H9 (cell line): ENCODE measurements at regions not wholly inside any gene's neighbourhood (a gene's known extent, or its start where the extent isn't known, plus 50 kb on each side); places are given as distances from the start of the nearest gene placed in this dataset.

Experiments
- DNase-seq: peaks from one replicate; pipeline ENCODE4 v3.0.0-alpha.2; 2017
- H2AFZ ChIP-seq: one replicate; pipeline ENCODE4 v1.6.1; 2013; ENCODE audit warnings: mild to moderate bottlenecking, low read length, control low read depth, moderate library complexity
- H2AK5ac ChIP-seq: 2 replicates; pipeline ENCODE4 v1.6.1; 2013; ENCODE audit warnings: low read length, control low read depth, mixed read lengths; ENCODE audit not compliant: insufficient read length
- H2BK120ac ChIP-seq: one replicate; pipeline ENCODE4 v1.6.1; 2013; ENCODE audit warnings: low read depth, mild to moderate bottlenecking, low read length, control low read depth, inconsistent platforms; ENCODE audit not compliant: poor library complexity, severe bottlenecking
- H2BK12ac ChIP-seq: 2 replicates; pipeline ENCODE4 v1.6.1; 2013; ENCODE audit warnings: low read length, control low read depth, mixed read lengths, low read depth; ENCODE audit not compliant: insufficient read length
- H2BK15ac ChIP-seq: 2 replicates; pipeline ENCODE4 v1.6.1; 2013; ENCODE audit warnings: low read depth, low read length, control low read depth
- H2BK20ac ChIP-seq: one replicate; pipeline ENCODE4 v1.6.1; 2013; ENCODE audit warnings: low read depth, mild to moderate bottlenecking, low read length, control low read depth, inconsistent platforms; ENCODE audit not compliant: poor library complexity, severe bottlenecking
- H2BK5ac ChIP-seq: 2 replicates; pipeline ENCODE4 v1.6.1; 2013; ENCODE audit warnings: low read length, control low read depth, mixed read lengths; ENCODE audit not compliant: insufficient read length
- H3K14ac ChIP-seq: 2 replicates; pipeline ENCODE4 v1.6.1; 2013; ENCODE audit warnings: low read length, control low read depth; ENCODE audit not compliant: insufficient read depth
- H3K18ac ChIP-seq: 2 replicates; pipeline ENCODE4 v1.6.1; 2013; ENCODE audit warnings: low read depth, mild to moderate bottlenecking, mixed read lengths, low read length, control low read depth; ENCODE audit not compliant: insufficient read length
- H3K23ac ChIP-seq: 2 replicates; pipeline ENCODE4 v1.6.1; 2013; ENCODE audit warnings: low read length, control low read depth, mixed read lengths, low read depth; ENCODE audit not compliant: insufficient read length
- H3K23me2 ChIP-seq: 2 replicates; pipeline ENCODE4 v1.6.1; 2013; ENCODE audit warnings: low read depth, mild to moderate bottlenecking, mixed read lengths, low read length, control low read depth; ENCODE audit not compliant: insufficient read length, poor library complexity, severe bottlenecking
- H3K27ac ChIP-seq: 2 replicates; pipeline ENCODE4 v1.5.1; 2013; ENCODE audit warnings: low read length, control low read depth, mixed read lengths, low read depth; ENCODE audit not compliant: insufficient read length
- H3K27me3 ChIP-seq: 2 replicates; pipeline ENCODE4 v1.6.1; 2013; ENCODE audit warnings: low read length, control low read depth, inconsistent platforms; ENCODE audit not compliant: insufficient read depth
- H3K4ac ChIP-seq: 2 replicates; pipeline ENCODE4 v1.6.1; 2013; ENCODE audit warnings: low read depth, mild to moderate bottlenecking, control low read depth, inconsistent platforms, low read length, moderate library complexity
- H3K4me1 ChIP-seq: 2 replicates; pipeline ENCODE4 v1.6.1; 2013; ENCODE audit warnings: low read length, control low read depth, inconsistent platforms; ENCODE audit not compliant: insufficient read depth
- H3K4me2 ChIP-seq: 2 replicates; pipeline ENCODE4 v1.6.1; 2013; ENCODE audit warnings: low read length, control low read depth, mixed read lengths; ENCODE audit not compliant: insufficient read length, insufficient read depth
- H3K56ac ChIP-seq: 2 replicates; pipeline ENCODE4 v1.6.1; 2013; ENCODE audit warnings: low read depth, mild to moderate bottlenecking, mixed read lengths, low read length, control low read depth; ENCODE audit not compliant: insufficient read length
- H3K79me1 ChIP-seq: 2 replicates; pipeline ENCODE4 v1.6.1; 2013; ENCODE audit warnings: low read depth, mild to moderate bottlenecking, moderate library complexity, low read length, control low read depth, inconsistent platforms; ENCODE audit not compliant: insufficient read depth, poor library complexity, severe bottlenecking
- H3K79me2 ChIP-seq: 2 replicates; pipeline ENCODE4 v1.6.1; 2013; ENCODE audit warnings: low read length, control low read depth, inconsistent platforms; ENCODE audit not compliant: insufficient read depth
- H3K9ac ChIP-seq: 2 replicates; pipeline ENCODE4 v1.6.1; 2013; ENCODE audit warnings: low read length, control low read depth, mixed read lengths; ENCODE audit not compliant: insufficient read length; ENCODE audit errors: extremely low read depth
- H3K9me3 ChIP-seq: one replicate; pipeline ENCODE4 v1.6.1; 2013; ENCODE audit warnings: low read depth, low read length, inconsistent platforms; ENCODE audit not compliant: control insufficient read depth
- H3T11ph ChIP-seq: one replicate; pipeline ENCODE4 v1.6.1; 2013; ENCODE audit warnings: mild to moderate bottlenecking, low read length, control low read depth, inconsistent platforms
- H4K20me1 ChIP-seq: one replicate; pipeline ENCODE4 v1.6.1; 2013; ENCODE audit not compliant: control insufficient read depth, insufficient read length, insufficient read depth
- H4K5ac ChIP-seq: 2 replicates; pipeline ENCODE4 v1.6.1; 2013; ENCODE audit warnings: low read depth, mild to moderate bottlenecking, mixed read lengths, low read length, control low read depth; ENCODE audit not compliant: insufficient read length
- H4K8ac ChIP-seq: replicated peaks from 2 replicates; pipeline ENCODE4 v1.6.1; 2013; ENCODE audit warnings: low read length, control low read depth, mixed read lengths, low read depth; ENCODE audit not compliant: insufficient read length
- H4K91ac ChIP-seq: 2 replicates; pipeline ENCODE4 v1.6.1; 2013; ENCODE audit warnings: low read depth, mild to moderate bottlenecking, moderate library complexity, mixed read lengths, low read length, control low read depth; ENCODE audit not compliant: insufficient read length
- H3K27ac Mint-ChIP-seq, 3 experiments: 2 replicates in 2 of 3; 3 replicates in 1 of 3; pipeline ENCODE4 v1.8.0; 2020 to 2021; ENCODE audit warnings: mixed read lengths in 3 of 3, mild to moderate bottlenecking in 1 of 3, moderate library complexity in 1 of 3
- H3K27me3 Mint-ChIP-seq: 2 replicates; pipeline ENCODE4 v1.8.0; 2021; ENCODE audit warnings: low read depth, mild to moderate bottlenecking, moderate library complexity, mixed read lengths
- H3K36me3 Mint-ChIP-seq, 3 experiments: 2 replicates in 2 of 3; 3 replicates in 1 of 3; pipeline ENCODE4 v1.8.0; 2020 to 2021; ENCODE audit warnings: low read depth in 3 of 3, mixed read lengths in 3 of 3; ENCODE audit not compliant: insufficient read depth in 1 of 3
- H3K4me1 Mint-ChIP-seq, 2 experiments: 2 replicates each; pipeline ENCODE4 v1.8.0; 2020; ENCODE audit warnings: mixed read lengths in 2 of 2
- H3K4me3 Mint-ChIP-seq, 2 experiments: 2 replicates in 1 of 2; 3 replicates in 1 of 2; pipeline ENCODE4 v1.8.0; 2020 to 2021; ENCODE audit warnings: mild to moderate bottlenecking in 2 of 2, mixed read lengths in 2 of 2, moderate library complexity in 1 of 2
- H3K9me3 Mint-ChIP-seq, 2 experiments: 2 replicates in 1 of 2; 3 replicates in 1 of 2; pipeline ENCODE4 v1.8.0; 2020; ENCODE audit warnings: mild to moderate bottlenecking in 2 of 2, mixed read lengths in 2 of 2, moderate library complexity in 1 of 2
- WGBS: extraction: QIAGEN DNeasy Blood & Tissue Kit; methylation state at CpG from one replicate; pipeline ENCODE4 v1.1.7; 2013; ENCODE audit warnings: missing lambda C conversion rate, low lambda C conversion rate, mixed read lengths; ENCODE audit not compliant: insufficient read length; ENCODE audit errors: extremely low coverage; 5-methylcytosine and 5-hydroxymethylcytosine counted together
- TF ChIP-seq, protein P1 (sequence below): fragments of 200-600 bp; sonication (generic); conservative IDR thresholded peaks from 3 replicates; pipeline ENCODE4 v1.8.0; 2021; ENCODE audit warnings: antibody characterized with exemption, mild to moderate bottlenecking

DNA sequence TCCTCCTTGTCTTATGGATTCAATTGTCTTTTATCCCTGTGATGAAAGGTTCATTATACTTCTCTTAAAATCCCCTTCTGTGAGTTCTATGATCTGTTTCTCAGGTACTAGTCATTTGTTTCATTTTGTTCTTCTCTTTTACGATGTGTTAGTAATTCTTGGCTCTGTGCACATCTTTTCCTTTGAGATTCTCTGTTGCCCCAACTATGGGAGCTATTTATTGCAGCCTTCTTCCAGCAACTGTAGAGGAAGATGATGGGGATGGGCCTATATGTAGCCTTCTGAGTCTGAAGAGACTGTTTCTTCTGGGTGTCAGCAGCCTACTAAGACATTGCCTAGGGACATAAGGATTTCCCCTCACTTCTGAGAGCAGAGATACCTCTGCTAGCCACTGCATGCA lies 50.4 kb upstream of the TRERF1 start:
- H3K27me3 Mint-ChIP-seq, result no peaks in the 10 kb centered on the region
- no peak overlapping the region for H2AFZ ChIP-seq
- H3K56ac ChIP-seq, result no peak overlapping the region
- H3K4me2 ChIP-seq, result no peak overlapping the region
- no peaks in the 10 kb centered on the region for H3K79me1 ChIP-seq
- no peaks in the 10 kb centered on the region for H3K27me3 ChIP-seq
- H3K18ac ChIP-seq, result no peak overlapping the region
- no peak overlapping the region for H3K23ac ChIP-seq
- DNase-seq, result no peak
- no peak overlapping the region for H3K9ac ChIP-seq
- H4K91ac ChIP-seq, result no peak overlapping the region
- no peak overlapping the region for H4K5ac ChIP-seq
- no peaks in the 10 kb centered on the region for H3K4me1 ChIP-seq
- peaks cover 0 to 2% of the 10 kb centered on the region in 2 experiments; a peak in 1 of 5 replicates for H3K9me3 Mint-ChIP-seq
- H3K4me1 Mint-ChIP-seq, result no peaks in the 10 kb centered on the region
- H3K23me2 ChIP-seq, result no peaks in the 10 kb centered on the region
- H3T11ph ChIP-seq, result no peak overlapping the region
- H3K14ac ChIP-seq, result no peak overlapping the region
- H3K36me3 Mint-ChIP-seq, result no peaks in the 10 kb centered on the region
- H2BK12ac ChIP-seq, result no peak overlapping the region
- no peak overlapping the region for H2BK15ac ChIP-seq
- H2BK5ac ChIP-seq, result no peak overlapping the region
- no CpG with 5 or more reads among the region's 1 CpG for WGBS
- H2BK120ac ChIP-seq, result no peak overlapping the region
- no peak overlapping the region for H4K8ac ChIP-seq
- H2BK20ac ChIP-seq, result no peak overlapping the region
- H3K9me3 ChIP-seq, result no peaks in the 10 kb centered on the region
- TF ChIP-seq, protein P1, sequence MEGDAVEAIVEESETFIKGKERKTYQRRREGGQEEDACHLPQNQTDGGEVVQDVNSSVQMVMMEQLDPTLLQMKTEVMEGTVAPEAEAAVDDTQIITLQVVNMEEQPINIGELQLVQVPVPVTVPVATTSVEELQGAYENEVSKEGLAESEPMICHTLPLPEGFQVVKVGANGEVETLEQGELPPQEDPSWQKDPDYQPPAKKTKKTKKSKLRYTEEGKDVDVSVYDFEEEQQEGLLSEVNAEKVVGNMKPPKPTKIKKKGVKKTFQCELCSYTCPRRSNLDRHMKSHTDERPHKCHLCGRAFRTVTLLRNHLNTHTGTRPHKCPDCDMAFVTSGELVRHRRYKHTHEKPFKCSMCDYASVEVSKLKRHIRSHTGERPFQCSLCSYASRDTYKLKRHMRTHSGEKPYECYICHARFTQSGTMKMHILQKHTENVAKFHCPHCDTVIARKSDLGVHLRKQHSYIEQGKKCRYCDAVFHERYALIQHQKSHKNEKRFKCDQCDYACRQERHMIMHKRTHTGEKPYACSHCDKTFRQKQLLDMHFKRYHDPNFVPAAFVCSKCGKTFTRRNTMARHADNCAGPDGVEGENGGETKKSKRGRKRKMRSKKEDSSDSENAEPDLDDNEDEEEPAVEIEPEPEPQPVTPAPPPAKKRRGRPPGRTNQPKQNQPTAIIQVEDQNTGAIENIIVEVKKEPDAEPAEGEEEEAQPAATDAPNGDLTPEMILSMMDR, result no peak
- no peak overlapping the region for H3K27ac ChIP-seq
- no peaks in the 10 kb centered on the region for H4K20me1 ChIP-seq
- H3K27ac Mint-ChIP-seq, result no peak overlapping the region
- no peak overlapping the region for H3K4ac ChIP-seq
- H3K79me2 ChIP-seq, result no peaks in the 10 kb centered on the region
- H2AK5ac ChIP-seq, result no peak overlapping the region
- no peak overlapping the region for H3K4me3 Mint-ChIP-seq
